HCT116 (cell line): ENCODE measurements at regions not wholly inside any gene's neighbourhood (a gene's known extent, or its start where the extent isn't known, plus 50 kb on each side); places are given as distances from the start of the nearest gene placed in this dataset.

Experiments
- ATAC-seq: fragments of 200-7000 bp; cut with Tn5 transposase; 2 replicates; pipeline ENCODE4 v1.9.1; 2020; ENCODE audit warnings: mild to moderate bottlenecking, moderate library complexity
- BruUV-seq: library from RNA; stranded (reverse); fragments of 400-500 nt; replicated peaks from 2 replicates; lab custom pipeline; 2021; lab: Mats Ljungman, UMichigan
- CTCF ChIA-PET: fragments of 300-600 bp; sonication (Branson Sonifier 250); formaldehyde crosslinking; loops from one replicate; lab custom pipeline; 2021; ENCODE audit warnings: antibody characterized with exemption; lab: Charles Lee
- POLR2A ChIA-PET: fragments of 300-600, 350-600 bp; sonication (Branson Sonifier 250); formaldehyde crosslinking; loops from one replicate; lab custom pipeline; 2021; ENCODE audit warnings: antibody characterized with exemption; lab: Charles Lee
- RAD21 ChIA-PET, 2 experiments: fragments of 300-600 bp; sonication (Branson Sonifier 250); formaldehyde crosslinking; loops; one replicate each; lab custom pipeline; 2023; ENCODE audit warnings: low total read pairs in 2 of 2; ENCODE audit not compliant: uncharacterized antibody in 2 of 2, unreplicated experiment in 2 of 2, low non-redundant PET in 1 of 2; lab: Charles Lee
- DNase-seq: peaks from one replicate; pipeline ENCODE4 v3.0.0-alpha.2; 2010; ENCODE audit warnings: low read depth, low spot score
- H2AFZ ChIP-seq: fragments of 200-600 bp; shearing (Covaris generic), sonication (generic); 2 replicates; pipeline ENCODE4 v1.6.1; 2017; ENCODE audit warnings: low read depth, mixed run types, mixed read lengths, antibody characterized with exemption, low read length; ENCODE audit not compliant: poor library complexity, severe bottlenecking
- H3K27ac ChIP-seq: 2 replicates; pipeline ENCODE4 v1.5.1; 2012; ENCODE audit warnings: low read depth, low read length
- H3K27me3 ChIP-seq: fragments of 200-600 bp; sonication (generic); 2 replicates; pipeline ENCODE4 v1.6.1; 2016; ENCODE audit warnings: mixed run types, low read length, mixed read lengths; ENCODE audit not compliant: insufficient read depth
- H3K36me3 ChIP-seq, 2 experiments: fragments of 200-500 bp in 1 of 2; fragments of 200-600 bp in 1 of 2; sonication (Bioruptor generic) in 1 of 2; sonication (generic) in 1 of 2; 2 replicates each; pipeline versions ENCODE4 v1.5.1 to v1.6.1; 2014 to 2016; ENCODE audit warnings: low read length in 2 of 2, inconsistent platforms in 1 of 2, mixed read lengths in 1 of 2, mixed run types in 1 of 2; ENCODE audit not compliant: insufficient read depth in 2 of 2, control insufficient read depth in 1 of 2
- H3K4me1 ChIP-seq, 2 experiments: fragments of 200-600 bp in 1 of 2; sonication (generic) in 1 of 2; 2 replicates each; pipeline versions ENCODE4 v1.5.1 to v1.6.1; 2012 to 2017; ENCODE audit warnings: low read length in 2 of 2, inconsistent platforms in 1 of 2, mild to moderate bottlenecking in 1 of 2, mixed read lengths in 1 of 2, mixed run types in 1 of 2, moderate library complexity in 1 of 2; ENCODE audit not compliant: insufficient read depth in 2 of 2, control insufficient read depth in 1 of 2
- H3K4me2 ChIP-seq: fragments of 200-600 bp; sonication (generic); 2 replicates; pipeline ENCODE4 v1.6.1; 2017; ENCODE audit warnings: mixed run types, low read length, mixed read lengths
- H3K4me3 ChIP-seq, 2 experiments: fragments of 200-600 bp in 1 of 2; sonication (generic) in 1 of 2; replicated peaks in 1 of 2; 2 replicates each; pipeline ENCODE4 v1.5.1; 2011 to 2016; ENCODE audit warnings: low read length in 2 of 2, control low read depth in 1 of 2, low read depth in 1 of 2, mild to moderate bottlenecking in 1 of 2, mixed read lengths in 1 of 2, mixed run types in 1 of 2
- H3K79me2 ChIP-seq: fragments of 200-600 bp; sonication (generic); 2 replicates; pipeline ENCODE4 v1.6.1; 2017; ENCODE audit warnings: mild to moderate bottlenecking, mixed run types, low read length, moderate library complexity, mixed read lengths; ENCODE audit not compliant: insufficient read depth
- H3K9ac ChIP-seq: fragments of 200-600 bp; sonication (generic); 2 replicates; pipeline ENCODE4 v1.6.1; 2016; ENCODE audit warnings: low read length, mixed read lengths
- H3K9me2 ChIP-seq: fragments of 200-600 bp; sonication (generic), shearing (Covaris generic); 2 replicates; pipeline ENCODE4 v1.6.1; 2017; ENCODE audit warnings: mixed run types, mild to moderate bottlenecking, moderate library complexity; ENCODE audit not compliant: insufficient read depth
- H3K9me3 ChIP-seq, 2 experiments: fragments of 200-500 bp in 1 of 2; fragments of 200-600 bp in 1 of 2; sonication (Bioruptor generic) in 1 of 2; sonication (generic) in 1 of 2; 2 replicates each; pipeline ENCODE4 v1.6.1; 2014 to 2017; ENCODE audit warnings: low read length in 2 of 2, mixed read lengths in 2 of 2, inconsistent platforms in 1 of 2, low read depth in 1 of 2, mild to moderate bottlenecking in 1 of 2, mixed run types in 1 of 2, moderate library complexity in 1 of 2; ENCODE audit not compliant: control insufficient read depth in 1 of 2, insufficient read depth in 1 of 2
- H4K20me1 ChIP-seq: fragments of 200-600 bp; sonication (generic), shearing (Covaris generic); 2 replicates; pipeline ENCODE4 v1.6.1; 2017; ENCODE audit warnings: mixed run types, mild to moderate bottlenecking, moderate library complexity; ENCODE audit not compliant: insufficient read depth
- POLR2A ChIP-seq: IDR thresholded peaks from 2 replicates; pipeline ENCODE4 v1.7.0; 2011; ENCODE audit warnings: borderline replicate concordance; ENCODE audit not compliant: insufficient read depth, insufficient read length; ENCODE audit errors: extremely low read depth
- POLR2AphosphoS5 ChIP-seq: IDR thresholded peaks from 2 replicates; pipeline ENCODE4 v1.6.1; 2011; ENCODE audit warnings: mild to moderate bottlenecking, low read depth, low read length, moderate library complexity
- RAD21 ChIP-seq: IDR thresholded peaks from 2 replicates; pipeline ENCODE4 v1.6.1; 2012; ENCODE audit warnings: low read depth, mild to moderate bottlenecking
- REST ChIP-seq: IDR thresholded peaks from 2 replicates; pipeline ENCODE4 v1.6.1; 2012; ENCODE audit warnings: low read depth
- YY1 ChIP-seq: IDR thresholded peaks from 2 replicates; pipeline ENCODE4 v1.6.1; 2011; ENCODE audit warnings: low read length, low read depth, moderate library complexity, mild to moderate bottlenecking; ENCODE audit not compliant: insufficient replicate concordance; ENCODE audit errors: extremely low read depth
- intact Hi-C: fragments of 100-400 bp; cut with micrococcal nuclease; formaldehyde crosslinking; loops from 2 replicates; pipeline ENCODE4 v1.10.0; 2022

GRCh38 chr10:131421381-131421780 is 109.9 kb upstream of the TCERG1L start:
- ATAC-seq (no peak), DNase-seq (no peak)
- no TSS peak for BruUV-seq
- Histone ChIP-seq H3K9me3 (no peaks in the 10 kb centered on the region), H3K4me3 (no peak overlapping the region), H4K20me1 (no peaks in the 10 kb centered on the region), H3K9ac (no peak overlapping the region), H3K79me2 (no peaks in the 10 kb centered on the region), H3K27ac (no peak overlapping the region), H2AFZ (no peak overlapping the region), H3K36me3 (no peaks in the 10 kb centered on the region), H3K4me1 (no peaks in the 10 kb centered on the region), H3K9me2 (no peaks in the 10 kb centered on the region), H3K4me2 (no peak overlapping the region), H3K27me3 (0 out of 2 replicates have a peak, but pooled peaks cover under 1% of the 10 kb centered on the region)
- CTCF ChIA-PET, result no interaction called here
- RAD21 ChIA-PET, result no interaction called here
- intact Hi-C loops, result no loop called here
- POLR2A ChIA-PET, result no interaction called here
- no peak for TF ChIP-seq POLR2A
- TF ChIP-seq REST, result no peak
- TF ChIP-seq POLR2AphosphoS5, result no peak
- no peak for TF ChIP-seq YY1
- no peak for TF ChIP-seq RAD21

- TF ChIP-seq POLR2AphosphoS5, result no peak
- H4K20me1 ChIP-seq, result no peaks in the 10 kb centered on the region
- no peaks in the 10 kb centered on the region for H3K9me3 ChIP-seq
- CTCF ChIA-PET, result no interaction called here
- H3K27me3 ChIP-seq, result 0 out of 2 replicates have a peak, but pooled peaks cover 4% of the 10 kb centered on the region
- no peaks in the 10 kb centered on the region for H3K79me2 ChIP-seq
- no peaks in the 10 kb centered on the region for H3K9me2 ChIP-seq
- no peak overlapping the region for H3K27ac ChIP-seq
- no peak overlapping the region for H3K4me3 ChIP-seq
- no peak overlapping the region for H2AFZ ChIP-seq
- no peak overlapping the region for H3K9ac ChIP-seq
- ATAC-seq (no peak), DNase-seq (no peak)
- BruUV-seq, result no TSS peak
- RAD21 ChIA-PET, result no interaction called here
- H3K36me3 ChIP-seq, result no peaks in the 10 kb centered on the region
- intact Hi-C loops, result no loop called here
- no peak overlapping the region for H3K4me2 ChIP-seq
- POLR2A ChIA-PET, result no interaction called here
- no peaks in the 10 kb centered on the region for H3K4me1 ChIP-seq
Observed at GRCh38 chr10:131422731-131423130, 111.2 kb upstream of the TCERG1L start.
